DOHH2 (cell line): ENCODE measurements at regions not wholly inside any gene's neighbourhood (a gene's known extent, or its start where the extent isn't known, plus 50 kb on each side); places are given as distances from the start of the nearest gene placed in this dataset.

Source experiments
- H3F3A ChIP-seq: fragments of 200-600 bp; sonication (generic), shearing (Covaris generic); 2 replicates; pipeline ENCODE4 v1.6.0; 2016; ENCODE audit warnings: antibody characterized with exemption, mild to moderate bottlenecking; ENCODE audit not compliant: control insufficient read depth, insufficient read depth
- H3K27ac ChIP-seq: fragments of 200-600 bp; sonication (generic); 2 replicates; pipeline ENCODE4 v1.5.1; 2014; ENCODE audit warnings: low read depth, mild to moderate bottlenecking, low read length, moderate library complexity
- H3K27me3 ChIP-seq: fragments of 200-600 bp; sonication (generic); 2 replicates; pipeline ENCODE4 v1.6.1; 2014; ENCODE audit warnings: mild to moderate bottlenecking, low read length, mixed read lengths; ENCODE audit not compliant: control insufficient read depth
- H3K36me3 ChIP-seq: fragments of 200-600 bp; sonication (generic); 2 replicates; pipeline ENCODE4 v1.6.1; 2014; ENCODE audit warnings: mild to moderate bottlenecking, low read length, moderate library complexity, mixed read lengths; ENCODE audit not compliant: control insufficient read depth
- H3K4me1 ChIP-seq: fragments of 200-600 bp; sonication (generic); 2 replicates; pipeline ENCODE4 v1.6.1; 2014; ENCODE audit warnings: mild to moderate bottlenecking, low read length, mixed read lengths; ENCODE audit not compliant: control insufficient read depth
- H3K4me2 ChIP-seq: fragments of 200-600 bp; sonication (generic); 2 replicates; pipeline ENCODE4 v1.6.0; 2014; ENCODE audit warnings: mild to moderate bottlenecking, low read length, moderate library complexity
- H3K4me3 ChIP-seq: fragments of 200-600 bp; sonication (generic); 2 replicates; pipeline ENCODE4 v1.5.1; 2014; ENCODE audit warnings: mild to moderate bottlenecking, low read length, mixed read lengths
- H3K79me2 ChIP-seq: fragments of 200-600 bp; sonication (generic); 2 replicates; pipeline ENCODE4 v1.6.1; 2014; ENCODE audit warnings: mild to moderate bottlenecking, low read length, mixed read lengths; ENCODE audit not compliant: control insufficient read depth
- H3K9me2 ChIP-seq: fragments of 200-600 bp; sonication (generic); replicated peaks from 2 replicates; pipeline ENCODE4 v1.6.1; 2014; ENCODE audit warnings: mild to moderate bottlenecking, low read length, mixed read lengths; ENCODE audit not compliant: control insufficient read depth
- H3K9me3 ChIP-seq: fragments of 200-600 bp; sonication (generic); 2 replicates; pipeline ENCODE4 v1.6.1; 2014; ENCODE audit warnings: antibody characterized with exemption, low read length, mixed read lengths; ENCODE audit not compliant: control insufficient read depth, insufficient read depth
- H4K20me1 ChIP-seq: fragments of 200-600 bp; sonication (generic); 2 replicates; pipeline ENCODE4 v1.6.0; 2014; ENCODE audit warnings: low read depth, mild to moderate bottlenecking, antibody characterized with exemption, low read length, moderate library complexity; ENCODE audit not compliant: control insufficient read depth, insufficient read depth
- EZH2phosphoT487 ChIP-seq: fragments of 200-600 bp; sonication (generic); IDR thresholded peaks from 2 replicates; pipeline ENCODE4 v1.6.1; 2017; ENCODE audit warnings: borderline replicate concordance, mild to moderate bottlenecking, antibody characterized with exemption, low read length, moderate library complexity, mixed read lengths
- TF ChIP-seq, protein P1 (sequence below): fragments of 200-600 bp; sonication (generic); IDR thresholded peaks from one replicate; pipeline ENCODE4 v1.5.1; 2014; ENCODE audit warnings: antibody characterized with exemption, mild to moderate bottlenecking, low read depth, low read length; ENCODE audit not compliant: poor library complexity, severe bottlenecking

GRCh38 chr9:88890546-88890945 is 100.7 kb upstream of the S1PR3 start:
- Histone ChIP-seq H3K9me3 (no peaks in the 10 kb centered on the region), H3K79me2 (no peaks in the 10 kb centered on the region), H3F3A (no peaks in the 10 kb centered on the region), H3K27ac (no peak overlapping the region), H4K20me1 (no peaks in the 10 kb centered on the region), H3K36me3 (no peaks in the 10 kb centered on the region), H3K27me3 (no peaks in the 10 kb centered on the region), H3K4me3 (no peak overlapping the region), H3K4me1 (peaks cover 17% of the 10 kb centered on the region), H3K4me2 (no peak overlapping the region), H3K9me2 (no peaks in the 10 kb centered on the region)
- no peak for TF ChIP-seq EZH2phosphoT487
- TF ChIP-seq, protein P1, sequence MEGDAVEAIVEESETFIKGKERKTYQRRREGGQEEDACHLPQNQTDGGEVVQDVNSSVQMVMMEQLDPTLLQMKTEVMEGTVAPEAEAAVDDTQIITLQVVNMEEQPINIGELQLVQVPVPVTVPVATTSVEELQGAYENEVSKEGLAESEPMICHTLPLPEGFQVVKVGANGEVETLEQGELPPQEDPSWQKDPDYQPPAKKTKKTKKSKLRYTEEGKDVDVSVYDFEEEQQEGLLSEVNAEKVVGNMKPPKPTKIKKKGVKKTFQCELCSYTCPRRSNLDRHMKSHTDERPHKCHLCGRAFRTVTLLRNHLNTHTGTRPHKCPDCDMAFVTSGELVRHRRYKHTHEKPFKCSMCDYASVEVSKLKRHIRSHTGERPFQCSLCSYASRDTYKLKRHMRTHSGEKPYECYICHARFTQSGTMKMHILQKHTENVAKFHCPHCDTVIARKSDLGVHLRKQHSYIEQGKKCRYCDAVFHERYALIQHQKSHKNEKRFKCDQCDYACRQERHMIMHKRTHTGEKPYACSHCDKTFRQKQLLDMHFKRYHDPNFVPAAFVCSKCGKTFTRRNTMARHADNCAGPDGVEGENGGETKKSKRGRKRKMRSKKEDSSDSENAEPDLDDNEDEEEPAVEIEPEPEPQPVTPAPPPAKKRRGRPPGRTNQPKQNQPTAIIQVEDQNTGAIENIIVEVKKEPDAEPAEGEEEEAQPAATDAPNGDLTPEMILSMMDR, result no peak

GRCh38 chr9:88891040-88891439 is 100.2 kb upstream of the S1PR3 start:
- no peaks in the 10 kb centered on the region for H3K27me3 ChIP-seq

DNA sequence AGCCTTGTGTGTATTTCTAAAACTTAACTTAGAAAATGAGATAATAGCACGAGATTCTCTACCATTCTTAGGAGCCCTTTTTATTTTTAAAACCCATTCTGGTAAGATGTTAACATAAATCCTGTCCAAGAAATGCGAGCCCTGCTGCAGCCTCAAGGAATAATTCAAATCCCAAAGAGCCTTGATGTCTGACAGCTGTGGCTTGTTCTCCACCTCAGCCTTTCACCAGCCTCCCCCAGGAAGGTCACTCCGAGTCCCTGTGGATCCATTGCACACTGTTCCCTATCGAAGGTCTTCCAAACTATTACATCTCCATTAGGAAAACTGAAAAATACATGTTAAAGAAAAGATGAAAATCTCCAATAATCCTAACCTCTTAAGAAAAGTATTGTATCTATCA is 98.5 kb upstream of the S1PR3 start:
- H3K36me3 ChIP-seq, result no peaks in the 10 kb centered on the region
- no peak overlapping the region for H3K4me2 ChIP-seq
- no peaks in the 10 kb centered on the region for H3K9me2 ChIP-seq
- H3K4me3 ChIP-seq, result no peak overlapping the region
- TF ChIP-seq EZH2phosphoT487, result no peak
- TF ChIP-seq, protein P1, result no peak
- no peaks in the 10 kb centered on the region for H3K79me2 ChIP-seq
- no peak overlapping the region for H3K27ac ChIP-seq
- H3K4me1 ChIP-seq, result peaks cover 17% of the 10 kb centered on the region
- H3K9me3 ChIP-seq, result no peaks in the 10 kb centered on the region
- H3F3A ChIP-seq, result no peaks in the 10 kb centered on the region
- no peaks in the 10 kb centered on the region for H4K20me1 ChIP-seq
- H3K27me3 ChIP-seq, result no peaks in the 10 kb centered on the region

More at GRCh38 chr9:88891040-88891439, 100.2 kb upstream of the S1PR3 start:
- Histone ChIP-seq H3K4me1 (peaks cover 17% of the 10 kb centered on the region), H3K36me3 (no peaks in the 10 kb centered on the region), H3K4me2 (no peak overlapping the region), H3K27ac (no peak overlapping the region), H3K9me2 (no peaks in the 10 kb centered on the region), H3K9me3 (no peaks in the 10 kb centered on the region), H3K79me2 (no peaks in the 10 kb centered on the region), H4K20me1 (no peaks in the 10 kb centered on the region), H3F3A (no peaks in the 10 kb centered on the region), H3K4me3 (no peak overlapping the region)
- no peak for TF ChIP-seq EZH2phosphoT487
- TF ChIP-seq, protein P1, result no peak

DNA sequence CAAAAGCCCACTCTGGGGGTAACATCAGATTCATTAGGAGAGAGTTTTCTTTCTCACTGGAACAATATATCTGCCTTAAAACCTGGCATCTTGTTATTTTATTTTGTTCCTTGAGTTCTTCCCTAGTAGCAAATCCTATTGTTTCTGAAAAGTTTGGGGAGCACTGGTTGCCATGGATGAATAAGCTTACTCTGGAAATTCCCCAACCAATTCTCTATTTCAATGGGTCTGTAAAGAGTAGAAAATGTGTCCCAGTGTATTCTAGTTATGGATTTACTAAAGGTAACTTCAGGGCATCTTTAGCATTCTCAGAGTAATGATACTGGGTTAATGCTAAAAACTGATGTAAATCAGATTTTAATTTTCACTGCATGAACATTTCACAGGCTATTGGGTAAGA is 94.2 kb upstream of the S1PR3 start:
- Histone ChIP-seq H3K36me3 (no peaks in the 10 kb centered on the region), H3K79me2 (no peaks in the 10 kb centered on the region), H3K4me3 (no peak overlapping the region), H3K9me3 (no peaks in the 10 kb centered on the region), H3K4me1 (no peaks in the 10 kb centered on the region), H4K20me1 (no peaks in the 10 kb centered on the region), H3K27me3 (no peaks in the 10 kb centered on the region), H3K4me2 (no peak overlapping the region), H3K27ac (no peak overlapping the region), H3F3A (no peaks in the 10 kb centered on the region), H3K9me2 (no peaks in the 10 kb centered on the region)
- TF ChIP-seq EZH2phosphoT487, result no peak
- TF ChIP-seq, protein P1, result no peak
